HEK293 (cell line): ENCODE measurements at regions not wholly inside any gene's neighbourhood (a gene's known extent, or its start where the extent isn't known, plus 50 kb on each side); places are given as distances from the start of the nearest gene placed in this dataset.

Experiments used
- CTCF ChIA-PET: fragments of 350-600 bp; formaldehyde crosslinking; extraction: SDS; loops from one replicate; lab custom pipeline; 2021; ENCODE audit warnings: antibody characterized with exemption; lab: Yijun Ruan, JAX
- POLR2A ChIA-PET: fragments of 300-600 bp; formaldehyde crosslinking; extraction: SDS; loops from one replicate; lab custom pipeline; 2020; ENCODE audit warnings: antibody characterized with exemption, inconsistent platforms; lab: Yijun Ruan, JAX
- H3K27ac ChIP-seq: fragments of 200-500 bp; sonication (Bioruptor generic); 2 replicates; pipeline ENCODE4 v1.5.1; 2014; ENCODE audit warnings: low read depth, low read length, control low read depth, inconsistent platforms; ENCODE audit errors: extremely low read depth
- H3K36me3 ChIP-seq, 2 experiments: fragments of 200-500 bp in 1 of 2; sonication (Bioruptor generic) in 1 of 2; 1 replicate in 1 of 2; 2 replicates in 1 of 2; pipeline ENCODE4 v1.5.1; 2014 to 2017; ENCODE audit warnings: inconsistent platforms in 2 of 2, low read length in 2 of 2; ENCODE audit not compliant: control insufficient read depth in 2 of 2, insufficient read depth in 1 of 2
- H3K4me1 ChIP-seq: fragments of 200-500 bp; sonication (Bioruptor generic); 2 replicates; pipeline ENCODE4 v1.5.1; 2014; ENCODE audit warnings: mild to moderate bottlenecking, low read length, inconsistent platforms; ENCODE audit not compliant: control insufficient read depth, insufficient read depth
- H3K4me3 ChIP-seq: 2 replicates; pipeline ENCODE4 v1.5.1; 2011; ENCODE audit warnings: low read depth, mild to moderate bottlenecking, control low read depth, low read length, moderate library complexity
- H3K9me3 ChIP-seq: fragments of 200-500 bp; sonication (Bioruptor generic); 2 replicates; pipeline ENCODE4 v1.5.1; 2014; ENCODE audit warnings: low read depth, low read length, inconsistent platforms; ENCODE audit not compliant: control insufficient read depth, insufficient read depth
- ATF2 ChIP-seq: fragments of 450-650 bp; formaldehyde crosslinking; IDR thresholded peaks from 2 replicates; pipeline ENCODE4 v1.5.1; 2016; ENCODE audit warnings: missing biosample characterization, missing genetic modification characterization, low read depth
- GLI4 ChIP-seq: fragments of 450-650 bp; formaldehyde crosslinking; IDR thresholded peaks from 2 replicates; pipeline ENCODE4 v1.5.1; 2016; ENCODE audit warnings: missing biosample characterization, missing genetic modification characterization
- IKZF3 ChIP-seq: fragments of 450-650 bp; IDR thresholded peaks from 2 replicates; pipeline ENCODE4 v1.5.0; 2018; ENCODE audit warnings: missing biosample characterization, mild to moderate bottlenecking, missing genetic modification characterization, moderate library complexity
- KLF10 ChIP-seq: fragments of 450-650 bp; IDR thresholded peaks from 2 replicates; pipeline ENCODE4 v1.5.1; 2018; ENCODE audit warnings: missing biosample characterization, mild to moderate bottlenecking, missing genetic modification characterization
- KLF16 ChIP-seq: fragments of 450-650 bp; formaldehyde crosslinking; IDR thresholded peaks from 2 replicates; pipeline ENCODE4 v1.5.1; 2017; ENCODE audit warnings: missing biosample characterization, missing genetic modification characterization
- MYNN ChIP-seq: fragments of 450-650 bp; formaldehyde crosslinking; IDR thresholded peaks from 2 replicates; pipeline ENCODE4 v1.5.1; 2016; ENCODE audit warnings: missing biosample characterization, missing genetic modification characterization, borderline replicate concordance
- MZF1 ChIP-seq: fragments of 450-650 bp; formaldehyde crosslinking; IDR thresholded peaks from 2 replicates; pipeline ENCODE4 v1.5.1; 2017; ENCODE audit warnings: missing biosample characterization, missing genetic modification characterization, borderline replicate concordance
- OVOL3 ChIP-seq: fragments of 450-650 bp; formaldehyde crosslinking; IDR thresholded peaks from 2 replicates; pipeline ENCODE4 v1.5.1; 2016; ENCODE audit warnings: missing biosample characterization, missing genetic modification characterization
- SP3 ChIP-seq: fragments of 450-650 bp; formaldehyde crosslinking; IDR thresholded peaks from 2 replicates; pipeline ENCODE4 v1.5.1; 2016; ENCODE audit warnings: missing biosample characterization, missing genetic modification characterization
- WT1 ChIP-seq: fragments of 450-650 bp; formaldehyde crosslinking; IDR thresholded peaks from 2 replicates; pipeline ENCODE4 v1.5.1; 2016; ENCODE audit warnings: missing biosample characterization, missing genetic modification characterization
- ZBTB26 ChIP-seq: fragments of 450-650 bp; formaldehyde crosslinking; optimal IDR thresholded peaks from 2 replicates; pipeline ENCODE3; 2016; ENCODE audit warnings: missing biosample characterization, mild to moderate bottlenecking, missing genetic modification characterization
- ZBTB49 ChIP-seq: fragments of 450-650 bp; formaldehyde crosslinking; IDR thresholded peaks from 2 replicates; pipeline ENCODE4 v1.5.1; 2016; ENCODE audit warnings: missing biosample characterization, missing genetic modification characterization, low read depth
- ZNF112 ChIP-seq: fragments of 450-650 bp; formaldehyde crosslinking; IDR thresholded peaks from 2 replicates; pipeline ENCODE4 v1.5.0; 2017; ENCODE audit warnings: missing biosample characterization, missing genetic modification characterization
- ZNF157 ChIP-seq: fragments of 450-650 bp; formaldehyde crosslinking; IDR thresholded peaks from 2 replicates; pipeline ENCODE4 v1.5.1; 2016; ENCODE audit warnings: missing biosample characterization, missing genetic modification characterization
- ZNF266 ChIP-seq: fragments of 450-650 bp; formaldehyde crosslinking; IDR thresholded peaks from 2 replicates; pipeline ENCODE4 v1.5.1; 2016; ENCODE audit warnings: missing biosample characterization, missing genetic modification characterization, low read depth
- ZNF280C ChIP-seq: fragments of 450-650 bp; formaldehyde crosslinking; IDR thresholded peaks from 2 replicates; pipeline ENCODE4 v1.5.1; 2016; ENCODE audit warnings: missing biosample characterization, missing genetic modification characterization
- ZNF335 ChIP-seq: fragments of 450-650 bp; formaldehyde crosslinking; conservative IDR thresholded peaks from 2 replicates; pipeline ENCODE4 v1.5.1; 2016; ENCODE audit warnings: missing biosample characterization, missing genetic modification characterization
- ZNF354C ChIP-seq: fragments of 450-650 bp; formaldehyde crosslinking; IDR thresholded peaks from 2 replicates; pipeline ENCODE4 v1.5.1; 2016; ENCODE audit warnings: missing biosample characterization, missing genetic modification characterization, low read depth, borderline replicate concordance
- ZNF394 ChIP-seq: fragments of 450-650 bp; formaldehyde crosslinking; IDR thresholded peaks from 2 replicates; pipeline ENCODE4 v1.5.1; 2016; ENCODE audit warnings: missing biosample characterization, missing genetic modification characterization, mild to moderate bottlenecking, moderate library complexity, borderline replicate concordance
- ZNF404 ChIP-seq: fragments of 450-650 bp; formaldehyde crosslinking; IDR thresholded peaks from 2 replicates; pipeline ENCODE4 v1.5.1; 2017; ENCODE audit warnings: missing biosample characterization, missing genetic modification characterization
- ZNF423 ChIP-seq: fragments of 450-650 bp; formaldehyde crosslinking; IDR thresholded peaks from 2 replicates; pipeline ENCODE4 v1.5.1; 2016; ENCODE audit warnings: missing biosample characterization, missing genetic modification characterization
- ZNF561 ChIP-seq: fragments of 450-650 bp; IDR thresholded peaks from 2 replicates; pipeline ENCODE4 v1.5.1; 2018; ENCODE audit warnings: missing biosample characterization, missing genetic modification characterization, borderline replicate concordance
- ZNF571 ChIP-seq: fragments of 450-650 bp; formaldehyde crosslinking; IDR thresholded peaks from 2 replicates; pipeline ENCODE4 v1.5.0; 2017; ENCODE audit warnings: missing biosample characterization, missing genetic modification characterization
- ZNF707 ChIP-seq: fragments of 450-650 bp; formaldehyde crosslinking; IDR thresholded peaks from 2 replicates; pipeline ENCODE4 v1.5.1; 2016; ENCODE audit warnings: missing biosample characterization, missing genetic modification characterization
- ZNF843 ChIP-seq: fragments of 450-650 bp; formaldehyde crosslinking; IDR thresholded peaks from 2 replicates; pipeline ENCODE4 v1.5.1; 2016; ENCODE audit warnings: missing biosample characterization, missing genetic modification characterization
- ZSCAN16 ChIP-seq: fragments of 450-650 bp; formaldehyde crosslinking; IDR thresholded peaks from 2 replicates; pipeline ENCODE4 v1.5.1; 2016; ENCODE audit warnings: missing biosample characterization, missing genetic modification characterization
- ZSCAN30 ChIP-seq: fragments of 450-650 bp; IDR thresholded peaks from 2 replicates; pipeline ENCODE4 v1.5.1; 2018; ENCODE audit warnings: missing biosample characterization, mild to moderate bottlenecking, missing genetic modification characterization, moderate library complexity
- ZSCAN4 ChIP-seq: fragments of 450-650 bp; formaldehyde crosslinking; IDR thresholded peaks from 2 replicates; pipeline ENCODE4 v1.5.1; 2017; ENCODE audit warnings: missing biosample characterization, missing genetic modification characterization

- TF ChIP-seq ZSCAN16 (tag by site-specific recombination) (no peak), ZSCAN30 (no peak)
- TF ChIP-seq, all 188 proteins: peak for 0
These were observed 628.0 kb downstream of the HTR1B start (continued) for GRCh38 chr6:76835293-76835692.

GRCh38 chr6:76834399-76834798 lies 628.9 kb downstream of the HTR1B start:
- no peak overlapping the region for H3K27ac ChIP-seq
- H3K36me3 ChIP-seq = no peaks in the 10 kb centered on the region
- no peak for TF ChIP-seq ZNF707 (tag by site-specific recombination)
- no peak for TF ChIP-seq ZNF157
- no peak for TF ChIP-seq ZNF335
- TF ChIP-seq ZNF354C (tag by site-specific recombination) = no peak
- no peak for TF ChIP-seq ZNF280C (tag by site-specific recombination)
- TF ChIP-seq ZNF112 (tag by site-specific recombination) = no peak
- TF ChIP-seq ZSCAN4 (tag by site-specific recombination) = no peak
- TF ChIP-seq WT1 (tag by site-specific recombination) = no peak
- no peak for TF ChIP-seq ZNF266 (tag by site-specific recombination)
- no peak for TF ChIP-seq ZNF404
- no peak for TF ChIP-seq ZNF843 (tag by site-specific recombination)
- TF ChIP-seq SP3 = no peak
- no peak for TF ChIP-seq IKZF3
- TF ChIP-seq OVOL3 (tag by site-specific recombination) = no peak
- POLR2A ChIA-PET = no interaction called here
- no peaks in the 10 kb centered on the region for H3K4me1 ChIP-seq
- H3K9me3 ChIP-seq = no peaks in the 10 kb centered on the region
- CTCF ChIA-PET = no interaction called here
- H3K4me3 ChIP-seq = no peak overlapping the region

GRCh38 chr6:76831299-76831698 lies 632.0 kb downstream of the HTR1B start:
- H3K27ac ChIP-seq = no peak overlapping the region
- H3K4me1 ChIP-seq = no peaks in the 10 kb centered on the region
- no peaks in the 10 kb centered on the region for H3K9me3 ChIP-seq
- CTCF ChIA-PET = interaction anchor here (0.6 kb wide), 2 partner anchors 30 to 246 kb away, joined by 3 read pairs; no protein-coding TSS in a partner anchor
- H3K36me3 ChIP-seq = no peaks in the 10 kb centered on the region
- POLR2A ChIA-PET = no interaction called here
- H3K4me3 ChIP-seq = no peak overlapping the region
- TF ChIP-seq ZNF394 (no peak), MYNN (tag by site-specific recombination) (no peak), ZNF561 (no peak), ZNF404 (no peak), ZBTB49 (tag by site-specific recombination) (no peak), ZNF571 (tag by site-specific recombination) (no peak), KLF16 (no peak), ZNF423 (tag by site-specific recombination) (no peak), ATF2 (tag by site-specific recombination) (no peak), ZNF843 (tag by site-specific recombination) (no peak), KLF10 (tag by site-specific recombination) (no peak), ZBTB26 (tag by site-specific recombination) (no peak), MZF1 (tag by site-specific recombination) (no peak), GLI4 (tag by site-specific recombination) (no peak)
